Nephron progenitor cell (in vitro differentiated cells): ENCODE measurements at regions not wholly inside any gene's neighbourhood (a gene's known extent, or its start where the extent isn't known, plus 50 kb on each side); places are given as distances from the start of the nearest gene placed in this dataset.

Source experiments
- DNase-seq: peaks from one replicate; pipeline ENCODE4 v3.0.0; 2021
- H3K27ac Mint-ChIP-seq: 2 replicates; pipeline ENCODE4 v1.8.0; 2021; ENCODE audit warnings: mild to moderate bottlenecking, moderate library complexity, mixed read lengths
- H3K27me3 Mint-ChIP-seq: 2 replicates; pipeline ENCODE4 v1.8.0; 2021; ENCODE audit warnings: mild to moderate bottlenecking, low read depth, mixed read lengths; ENCODE audit not compliant: poor library complexity
- H3K36me3 Mint-ChIP-seq: 2 replicates; pipeline ENCODE4 v1.8.0; 2021; ENCODE audit warnings: low read depth, mixed read lengths
- H3K4me1 Mint-ChIP-seq: 2 replicates; pipeline ENCODE4 v1.8.0; 2021; ENCODE audit warnings: mixed read lengths
- H3K4me3 Mint-ChIP-seq: 2 replicates; pipeline ENCODE4 v1.8.0; 2021; ENCODE audit warnings: mild to moderate bottlenecking, moderate library complexity, mixed read lengths
- H3K9me3 Mint-ChIP-seq: 2 replicates; pipeline ENCODE4 v1.8.0; 2021; ENCODE audit warnings: mild to moderate bottlenecking, moderate library complexity, mixed read lengths
- TF ChIP-seq, protein P1 (sequence below): fragments of 200-600 bp; sonication (generic); IDR thresholded peaks from 2 replicates; pipeline ENCODE4 v1.5.0; 2021; ENCODE audit warnings: antibody characterized with exemption

- TF ChIP-seq, protein P1, sequence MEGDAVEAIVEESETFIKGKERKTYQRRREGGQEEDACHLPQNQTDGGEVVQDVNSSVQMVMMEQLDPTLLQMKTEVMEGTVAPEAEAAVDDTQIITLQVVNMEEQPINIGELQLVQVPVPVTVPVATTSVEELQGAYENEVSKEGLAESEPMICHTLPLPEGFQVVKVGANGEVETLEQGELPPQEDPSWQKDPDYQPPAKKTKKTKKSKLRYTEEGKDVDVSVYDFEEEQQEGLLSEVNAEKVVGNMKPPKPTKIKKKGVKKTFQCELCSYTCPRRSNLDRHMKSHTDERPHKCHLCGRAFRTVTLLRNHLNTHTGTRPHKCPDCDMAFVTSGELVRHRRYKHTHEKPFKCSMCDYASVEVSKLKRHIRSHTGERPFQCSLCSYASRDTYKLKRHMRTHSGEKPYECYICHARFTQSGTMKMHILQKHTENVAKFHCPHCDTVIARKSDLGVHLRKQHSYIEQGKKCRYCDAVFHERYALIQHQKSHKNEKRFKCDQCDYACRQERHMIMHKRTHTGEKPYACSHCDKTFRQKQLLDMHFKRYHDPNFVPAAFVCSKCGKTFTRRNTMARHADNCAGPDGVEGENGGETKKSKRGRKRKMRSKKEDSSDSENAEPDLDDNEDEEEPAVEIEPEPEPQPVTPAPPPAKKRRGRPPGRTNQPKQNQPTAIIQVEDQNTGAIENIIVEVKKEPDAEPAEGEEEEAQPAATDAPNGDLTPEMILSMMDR, result no peak
- H3K9me3 Mint-ChIP-seq, result peaks cover 16% of the 10 kb centered on the region
- no peak overlapping the region for H3K27ac Mint-ChIP-seq
- no peaks in the 10 kb centered on the region for H3K4me1 Mint-ChIP-seq
- H3K27me3 Mint-ChIP-seq, result no peaks in the 10 kb centered on the region
- no peaks in the 10 kb centered on the region for H3K36me3 Mint-ChIP-seq
- no peak overlapping the region for H3K4me3 Mint-ChIP-seq
- no peak for DNase-seq
Observed at GRCh38 chr13:73578251-73578875, 519.6 kb downstream of the KLF5 start.

DNA sequence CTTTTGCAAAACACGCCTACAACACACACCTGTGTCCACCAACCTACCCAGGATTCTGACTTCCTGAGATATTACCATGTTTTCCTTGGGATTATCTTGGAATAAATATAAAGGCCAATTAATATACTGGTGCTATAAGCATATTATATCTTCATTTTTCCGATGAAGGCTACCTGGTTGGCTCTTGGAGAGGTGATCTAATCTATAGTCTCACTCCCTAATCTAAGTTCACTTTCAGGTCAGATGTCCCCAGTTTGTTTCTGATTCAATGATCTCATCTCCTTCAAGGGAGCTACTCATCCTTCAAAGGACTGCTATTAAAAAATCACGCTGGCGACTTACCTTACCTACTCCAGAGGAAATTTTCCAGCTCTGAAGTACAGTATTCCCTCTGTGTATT lies 517.5 kb downstream of the KLF5 start:
- TF ChIP-seq, protein P1, result no peak
- Mint-ChIP-seq H3K27ac (no peak overlapping the region), H3K36me3 (no peaks in the 10 kb centered on the region), H3K4me1 (no peaks in the 10 kb centered on the region), H3K27me3 (no peaks in the 10 kb centered on the region), H3K9me3 (peaks cover 16% of the 10 kb centered on the region), H3K4me3 (no peak overlapping the region)
- DNase-seq, result no peak

- H3K4me3 Mint-ChIP-seq, result no peak overlapping the region
- DNase-seq, result no peak
- TF ChIP-seq, protein P1, result no peak
- H3K27me3 Mint-ChIP-seq, result no peaks in the 10 kb centered on the region
- H3K27ac Mint-ChIP-seq, result no peak overlapping the region
- no peaks in the 10 kb centered on the region for H3K36me3 Mint-ChIP-seq
- no peaks in the 10 kb centered on the region for H3K4me1 Mint-ChIP-seq
- H3K9me3 Mint-ChIP-seq, result peaks cover 16% of the 10 kb centered on the region
Observed at GRCh38 chr13:73572824-73573223, 514.0 kb downstream of the KLF5 start.

DNA sequence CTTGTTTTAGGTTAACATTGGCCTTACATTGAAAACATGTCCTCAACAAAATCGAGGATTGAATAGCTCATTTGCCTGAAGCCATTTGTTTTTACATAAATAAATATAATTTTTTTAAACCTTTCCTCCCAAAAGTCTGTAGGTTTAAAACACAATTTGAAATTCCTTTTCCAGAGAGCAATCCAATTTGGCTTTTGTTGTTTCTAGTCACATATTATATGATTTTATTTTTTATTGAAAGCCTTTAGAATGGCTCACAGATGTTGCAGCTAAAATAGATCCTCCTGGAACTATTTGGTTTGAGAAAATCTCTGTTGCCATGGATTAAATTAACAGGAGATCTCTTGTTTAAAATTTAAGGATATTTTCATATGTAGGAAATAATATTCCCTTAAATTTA lies 512.6 kb downstream of the KLF5 start:
- no peak overlapping the region for H3K4me3 Mint-ChIP-seq
- no peaks in the 10 kb centered on the region for H3K27me3 Mint-ChIP-seq
- no peaks in the 10 kb centered on the region for H3K36me3 Mint-ChIP-seq
- no peak overlapping the region for H3K27ac Mint-ChIP-seq
- H3K9me3 Mint-ChIP-seq, result peaks cover 12% of the 10 kb centered on the region
- H3K4me1 Mint-ChIP-seq, result no peaks in the 10 kb centered on the region
- DNase-seq, result no peak
- TF ChIP-seq, protein P1, result no peak

DNA sequence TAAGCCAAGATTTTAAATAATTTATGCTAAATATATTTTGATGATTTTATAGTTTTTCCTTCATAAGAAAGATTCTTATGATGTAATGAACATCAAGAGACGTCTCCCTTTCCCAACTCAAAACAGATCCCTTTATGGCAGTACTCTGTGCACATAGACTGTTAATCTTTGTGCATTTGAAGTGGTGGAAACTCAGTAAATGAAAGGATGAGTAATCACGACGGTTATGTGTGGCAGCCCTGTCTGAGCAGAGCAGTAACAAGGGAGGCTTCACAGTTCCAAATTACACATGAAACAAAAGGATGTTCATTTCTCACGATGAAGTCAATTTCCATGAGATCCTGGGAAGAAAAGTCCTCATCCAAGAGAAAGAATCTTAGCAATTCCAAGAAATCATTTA lies 498.1 kb downstream of the KLF5 start:
- no peaks in the 10 kb centered on the region for H3K36me3 Mint-ChIP-seq
- H3K9me3 Mint-ChIP-seq, result no peaks in the 10 kb centered on the region
- DNase-seq, result no peak
- no peaks in the 10 kb centered on the region for H3K4me1 Mint-ChIP-seq
- no peak overlapping the region for H3K4me3 Mint-ChIP-seq
- no peaks in the 10 kb centered on the region for H3K27me3 Mint-ChIP-seq
- no peak overlapping the region for H3K27ac Mint-ChIP-seq
- TF ChIP-seq, protein P1, result no peak

DNA sequence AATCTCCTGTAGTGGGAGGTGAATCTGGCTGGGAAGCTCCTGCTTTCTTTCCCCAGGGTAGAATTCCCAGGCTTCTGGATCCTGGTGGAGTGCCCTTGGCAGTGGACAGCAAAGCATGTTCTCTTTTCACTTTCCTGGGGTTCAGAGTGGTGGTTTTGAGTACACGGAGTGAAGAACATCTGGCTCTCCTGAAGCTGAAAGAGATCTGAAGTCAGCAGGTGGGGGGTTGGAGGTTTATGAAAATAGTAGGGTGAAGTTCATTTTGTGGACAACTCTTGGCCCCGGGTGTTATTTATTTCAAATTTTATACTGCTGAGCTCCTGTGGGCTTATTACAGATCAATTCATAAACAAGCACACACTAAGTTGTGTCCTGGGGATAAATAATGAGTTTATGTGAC lies 497.3 kb downstream of the KLF5 start:
- no peaks in the 10 kb centered on the region for H3K36me3 Mint-ChIP-seq
- no peaks in the 10 kb centered on the region for H3K27me3 Mint-ChIP-seq
- no peak for DNase-seq
- TF ChIP-seq, protein P1, result no peak
- H3K9me3 Mint-ChIP-seq, result no peaks in the 10 kb centered on the region
- H3K4me1 Mint-ChIP-seq, result no peaks in the 10 kb centered on the region
- no peak overlapping the region for H3K4me3 Mint-ChIP-seq
- no peak overlapping the region for H3K27ac Mint-ChIP-seq
